ENCODE measurements at regions not wholly inside any gene's neighbourhood (a gene's known extent, or its start where the extent isn't known, plus 50 kb on each side); places are given as distances from the start of the nearest gene placed in this dataset.

DNA sequence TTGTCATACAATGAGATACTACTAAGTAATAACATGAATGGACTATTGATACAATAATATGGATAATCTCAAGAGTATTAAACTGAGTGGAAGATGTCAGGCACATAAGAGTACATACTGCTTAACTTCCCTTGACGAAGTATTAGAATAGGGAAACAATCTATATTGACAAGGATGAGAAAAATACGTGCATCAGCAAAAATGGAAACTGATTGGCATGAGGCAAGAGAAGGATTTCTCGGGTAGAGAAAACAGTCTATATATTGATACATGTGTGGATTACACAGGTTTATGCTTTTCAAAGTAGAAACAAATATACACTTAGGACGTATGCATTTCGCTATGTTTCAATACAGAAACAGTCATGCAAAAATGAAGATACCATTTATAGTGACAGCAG lies 57.4 kb downstream of the PRR20E start:
- no peak overlapping the region for H3K9ac ChIP-seq (ENCODE audit: insufficient read depth in 1 of 2, low read depth in 2 of 2, low read length in 2 of 2)
- H3K4me3 ChIP-seq = no peak overlapping the region
- H3K27ac ChIP-seq (ENCODE audit: extremely low read depth, low read depth, low read length) = no peak overlapping the region
- H3K4me1 ChIP-seq (replicated peaks in 1 of 2; ENCODE audit: control insufficient read depth in 2 of 2, insufficient read depth in 2 of 2, low read length in 2 of 2) = no peaks in the 10 kb centered on the region
- no TSS peak for BruUV-seq (replicated peaks)
- H3K9me1 ChIP-seq (ENCODE audit: control insufficient read depth, insufficient read depth, low read length) = no peaks in the 10 kb centered on the region
- no peaks in the 10 kb centered on the region for H3K79me2 ChIP-seq (ENCODE audit: control insufficient read depth, insufficient read depth, low read length)
- intact Hi-C loops (cut with micrococcal nuclease) = no loop called here
- WGBS (ENCODE audit: insufficient coverage, low coverage, missing lambda C conversion rate) = 0% methylated on average over 5 of the region's 5 CpGs
- ChIA-PET POLR2A (no interaction called here), CTCF (ENCODE audit: low intra/inter-chr PET ratio) (no interaction called here)
- in situ Hi-C loops (cut with MboI) = no loop called here
- TF ChIP-seq ARID1B (IDR thresholded peaks at IDR 0.05) = no peak
- no peak for TF ChIP-seq ZZZ3 (IDR thresholded peaks at IDR 0.05)
- TF ChIP-seq, protein P1, sequence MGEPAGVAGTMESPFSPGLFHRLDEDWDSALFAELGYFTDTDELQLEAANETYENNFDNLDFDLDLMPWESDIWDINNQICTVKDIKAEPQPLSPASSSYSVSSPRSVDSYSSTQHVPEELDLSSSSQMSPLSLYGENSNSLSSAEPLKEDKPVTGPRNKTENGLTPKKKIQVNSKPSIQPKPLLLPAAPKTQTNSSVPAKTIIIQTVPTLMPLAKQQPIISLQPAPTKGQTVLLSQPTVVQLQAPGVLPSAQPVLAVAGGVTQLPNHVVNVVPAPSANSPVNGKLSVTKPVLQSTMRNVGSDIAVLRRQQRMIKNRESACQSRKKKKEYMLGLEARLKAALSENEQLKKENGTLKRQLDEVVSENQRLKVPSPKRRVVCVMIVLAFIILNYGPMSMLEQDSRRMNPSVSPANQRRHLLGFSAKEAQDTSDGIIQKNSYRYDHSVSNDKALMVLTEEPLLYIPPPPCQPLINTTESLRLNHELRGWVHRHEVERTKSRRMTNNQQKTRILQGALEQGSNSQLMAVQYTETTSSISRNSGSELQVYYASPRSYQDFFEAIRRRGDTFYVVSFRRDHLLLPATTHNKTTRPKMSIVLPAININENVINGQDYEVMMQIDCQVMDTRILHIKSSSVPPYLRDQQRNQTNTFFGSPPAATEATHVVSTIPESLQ (CRISPR knock-in tag; IDR thresholded peaks at IDR 0.05) = no peak
- TF ChIP-seq, protein P2, sequence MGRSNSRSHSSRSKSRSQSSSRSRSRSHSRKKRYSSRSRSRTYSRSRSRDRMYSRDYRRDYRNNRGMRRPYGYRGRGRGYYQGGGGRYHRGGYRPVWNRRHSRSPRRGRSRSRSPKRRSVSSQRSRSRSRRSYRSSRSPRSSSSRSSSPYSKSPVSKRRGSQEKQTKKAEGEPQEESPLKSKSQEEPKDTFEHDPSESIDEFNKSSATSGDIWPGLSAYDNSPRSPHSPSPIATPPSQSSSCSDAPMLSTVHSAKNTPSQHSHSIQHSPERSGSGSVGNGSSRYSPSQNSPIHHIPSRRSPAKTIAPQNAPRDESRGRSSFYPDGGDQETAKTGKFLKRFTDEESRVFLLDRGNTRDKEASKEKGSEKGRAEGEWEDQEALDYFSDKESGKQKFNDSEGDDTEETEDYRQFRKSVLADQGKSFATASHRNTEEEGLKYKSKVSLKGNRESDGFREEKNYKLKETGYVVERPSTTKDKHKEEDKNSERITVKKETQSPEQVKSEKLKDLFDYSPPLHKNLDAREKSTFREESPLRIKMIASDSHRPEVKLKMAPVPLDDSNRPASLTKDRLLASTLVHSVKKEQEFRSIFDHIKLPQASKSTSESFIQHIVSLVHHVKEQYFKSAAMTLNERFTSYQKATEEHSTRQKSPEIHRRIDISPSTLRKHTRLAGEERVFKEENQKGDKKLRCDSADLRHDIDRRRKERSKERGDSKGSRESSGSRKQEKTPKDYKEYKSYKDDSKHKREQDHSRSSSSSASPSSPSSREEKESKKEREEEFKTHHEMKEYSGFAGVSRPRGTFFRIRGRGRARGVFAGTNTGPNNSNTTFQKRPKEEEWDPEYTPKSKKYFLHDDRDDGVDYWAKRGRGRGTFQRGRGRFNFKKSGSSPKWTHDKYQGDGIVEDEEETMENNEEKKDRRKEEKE (IDR thresholded peaks at IDR 0.05; ENCODE audit: borderline replicate concordance in 1 of 2, control insufficient read depth in 1 of 2, low read depth in 2 of 2, low read length in 1 of 2) = no peak
- no peak for TF ChIP-seq KAT8 (IDR thresholded peaks at IDR 0.05; ENCODE audit: low read depth)
- TF ChIP-seq SMC3 (conservative IDR thresholded peaks at IDR 0.05; ENCODE audit: insufficient read depth, low read depth, low read length) = no peak
- no peak for TF ChIP-seq ZNF239 (CRISPR knock-in tag; IDR thresholded peaks at IDR 0.05)
- FAIRE-seq (no peak), DNase-seq (ENCODE audit: extremely low read depth in 1 of 4, low spot score in 3 of 4) (no peak), ATAC-seq (no peak)
- H3K9me3 ChIP-seq (replicated peaks; ENCODE audit: control insufficient read depth, insufficient read depth, low read depth, low read length) = no peaks in the 10 kb centered on the region
- no peak overlapping the region for H3K4me2 ChIP-seq (ENCODE audit: insufficient read depth, low read length)
- no peaks in the 10 kb centered on the region for H3K36me3 ChIP-seq (ENCODE audit: control insufficient read depth, insufficient read depth, low read length)
- no peak overlapping the region for H2AFZ ChIP-seq (ENCODE audit: low read depth, low read length)
- H3K27me3 ChIP-seq (ENCODE audit: control insufficient read depth in 2 of 2, insufficient read depth in 2 of 2, low read length in 2 of 2) = no peaks in the 10 kb centered on the region
- no peaks in the 10 kb centered on the region for H4K20me1 ChIP-seq (replicated peaks; ENCODE audit: control insufficient read depth, insufficient read depth, low read length)

Measured in K562 (cell line).